GM23338 (cell line): ENCODE measurements at regions not wholly inside any gene's neighbourhood (a gene's known extent, or its start where the extent isn't known, plus 50 kb on each side); places are given as distances from the start of the nearest gene placed in this dataset.

Experiments
- CTCF ChIP-seq, 2 experiments: fragments of 200-600 bp in 1 of 2; sonication (generic) in 1 of 2; conservative IDR thresholded peaks; 2 replicates each; pipeline versions ENCODE4 v1.5.1 to v1.6.1; 2016 to 2017; ENCODE audit warnings: antibody characterized with exemption in 2 of 2, low read depth in 2 of 2, mild to moderate bottlenecking in 2 of 2, moderate library complexity in 1 of 2
- EZH2 ChIP-seq: fragments of 200-600 bp; sonication (generic); IDR thresholded peaks from one replicate; pipeline ENCODE4 v1.8.0; 2017; ENCODE audit warnings: antibody characterized with exemption, mild to moderate bottlenecking, low read depth; ENCODE audit not compliant: unreplicated experiment
- EZH2phosphoT487 ChIP-seq: fragments of 200-600 bp; sonication (generic); IDR thresholded peaks from one replicate; pipeline ENCODE4 v1.8.1; 2018; ENCODE audit warnings: antibody characterized with exemption; ENCODE audit not compliant: unreplicated experiment
- JUNB ChIP-seq: IDR thresholded peaks from one replicate; pipeline ENCODE4 v1.6.1; 2016; ENCODE audit warnings: antibody characterized with exemption; ENCODE audit not compliant: unreplicated experiment
- POLR2AphosphoS5 ChIP-seq: IDR thresholded peaks from 2 replicates; pipeline ENCODE4 v1.6.1; 2016; ENCODE audit warnings: antibody characterized with exemption, low read depth
- TF ChIP-seq, protein P1 (sequence below): IDR thresholded peaks from one replicate; pipeline ENCODE4 v1.6.1; 2018; ENCODE audit warnings: antibody characterized with exemption; ENCODE audit not compliant: unreplicated experiment

- TF ChIP-seq CTCF (conservative IDR thresholded peaks at IDR 0.05; ENCODE audit: low read depth in 2 of 2) (no peak), JUNB (no peak), POLR2AphosphoS5 (no peak), EZH2phosphoT487 (no peak), EZH2 (no peak)
- TF ChIP-seq, protein P1, sequence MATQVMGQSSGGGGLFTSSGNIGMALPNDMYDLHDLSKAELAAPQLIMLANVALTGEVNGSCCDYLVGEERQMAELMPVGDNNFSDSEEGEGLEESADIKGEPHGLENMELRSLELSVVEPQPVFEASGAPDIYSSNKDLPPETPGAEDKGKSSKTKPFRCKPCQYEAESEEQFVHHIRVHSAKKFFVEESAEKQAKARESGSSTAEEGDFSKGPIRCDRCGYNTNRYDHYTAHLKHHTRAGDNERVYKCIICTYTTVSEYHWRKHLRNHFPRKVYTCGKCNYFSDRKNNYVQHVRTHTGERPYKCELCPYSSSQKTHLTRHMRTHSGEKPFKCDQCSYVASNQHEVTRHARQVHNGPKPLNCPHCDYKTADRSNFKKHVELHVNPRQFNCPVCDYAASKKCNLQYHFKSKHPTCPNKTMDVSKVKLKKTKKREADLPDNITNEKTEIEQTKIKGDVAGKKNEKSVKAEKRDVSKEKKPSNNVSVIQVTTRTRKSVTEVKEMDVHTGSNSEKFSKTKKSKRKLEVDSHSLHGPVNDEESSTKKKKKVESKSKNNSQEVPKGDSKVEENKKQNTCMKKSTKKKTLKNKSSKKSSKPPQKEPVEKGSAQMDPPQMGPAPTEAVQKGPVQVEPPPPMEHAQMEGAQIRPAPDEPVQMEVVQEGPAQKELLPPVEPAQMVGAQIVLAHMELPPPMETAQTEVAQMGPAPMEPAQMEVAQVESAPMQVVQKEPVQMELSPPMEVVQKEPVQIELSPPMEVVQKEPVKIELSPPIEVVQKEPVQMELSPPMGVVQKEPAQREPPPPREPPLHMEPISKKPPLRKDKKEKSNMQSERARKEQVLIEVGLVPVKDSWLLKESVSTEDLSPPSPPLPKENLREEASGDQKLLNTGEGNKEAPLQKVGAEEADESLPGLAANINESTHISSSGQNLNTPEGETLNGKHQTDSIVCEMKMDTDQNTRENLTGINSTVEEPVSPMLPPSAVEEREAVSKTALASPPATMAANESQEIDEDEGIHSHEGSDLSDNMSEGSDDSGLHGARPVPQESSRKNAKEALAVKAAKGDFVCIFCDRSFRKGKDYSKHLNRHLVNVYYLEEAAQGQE: no peak
Observed at GRCh38 chrX:44072631-44073030, 99.4 kb upstream of the NDP start.
